Type B pancreatic cell (in vitro differentiated cells): ENCODE measurements at regions not wholly inside any gene's neighbourhood (a gene's known extent, or its start where the extent isn't known, plus 50 kb on each side); places are given as distances from the start of the nearest gene placed in this dataset.
A peak's percentile ranks its signal among the peaks of the same experiment; 100 is the strongest.

Experiments
- DNase-seq: peaks from one replicate; pipeline ENCODE4 v3.0.0; 2021; ENCODE audit warnings: mixed read lengths; ENCODE audit not compliant: unreplicated experiment; ENCODE audit errors: extremely low spot score
- H3K27ac Mint-ChIP-seq: 2 replicates; pipeline ENCODE4 v1.8.0; 2021; ENCODE audit warnings: mild to moderate bottlenecking, mixed read lengths
- H3K27me3 Mint-ChIP-seq: 2 replicates; pipeline ENCODE4 v1.8.0; 2021; ENCODE audit warnings: mixed read lengths
- H3K36me3 Mint-ChIP-seq: 2 replicates; pipeline ENCODE4 v1.8.0; 2021; ENCODE audit warnings: mixed read lengths
- H3K4me1 Mint-ChIP-seq: one replicate; pipeline ENCODE4 v1.8.0; 2021; ENCODE audit warnings: mixed read lengths; ENCODE audit not compliant: unreplicated experiment
- H3K4me3 Mint-ChIP-seq: 2 replicates; pipeline ENCODE4 v1.8.0; 2021; ENCODE audit warnings: mild to moderate bottlenecking, mixed read lengths
- H3K9me3 Mint-ChIP-seq: 2 replicates; pipeline ENCODE4 v1.8.0; 2021; ENCODE audit warnings: mixed read lengths
- TF ChIP-seq, protein P1 (sequence below): fragments of 200-600 bp; sonication (generic); conservative IDR thresholded peaks from 2 replicates; pipeline ENCODE4 v1.5.0; 2021; ENCODE audit warnings: antibody characterized with exemption, mild to moderate bottlenecking

GRCh38 chr9:18058564-18059442, 415.1 kb upstream of the ADAMTSL1 start:
- Mint-ChIP-seq H3K27ac (peak overlapping the region; percentile 21), H3K27me3 (no peaks in the 10 kb centered on the region), H3K9me3 (no peaks in the 10 kb centered on the region), H3K4me1 (peaks cover 9% of the 10 kb centered on the region), H3K4me3 (no peak overlapping the region), H3K36me3 (no peaks in the 10 kb centered on the region)
- DNase-seq = no peak
- TF ChIP-seq, protein P1, sequence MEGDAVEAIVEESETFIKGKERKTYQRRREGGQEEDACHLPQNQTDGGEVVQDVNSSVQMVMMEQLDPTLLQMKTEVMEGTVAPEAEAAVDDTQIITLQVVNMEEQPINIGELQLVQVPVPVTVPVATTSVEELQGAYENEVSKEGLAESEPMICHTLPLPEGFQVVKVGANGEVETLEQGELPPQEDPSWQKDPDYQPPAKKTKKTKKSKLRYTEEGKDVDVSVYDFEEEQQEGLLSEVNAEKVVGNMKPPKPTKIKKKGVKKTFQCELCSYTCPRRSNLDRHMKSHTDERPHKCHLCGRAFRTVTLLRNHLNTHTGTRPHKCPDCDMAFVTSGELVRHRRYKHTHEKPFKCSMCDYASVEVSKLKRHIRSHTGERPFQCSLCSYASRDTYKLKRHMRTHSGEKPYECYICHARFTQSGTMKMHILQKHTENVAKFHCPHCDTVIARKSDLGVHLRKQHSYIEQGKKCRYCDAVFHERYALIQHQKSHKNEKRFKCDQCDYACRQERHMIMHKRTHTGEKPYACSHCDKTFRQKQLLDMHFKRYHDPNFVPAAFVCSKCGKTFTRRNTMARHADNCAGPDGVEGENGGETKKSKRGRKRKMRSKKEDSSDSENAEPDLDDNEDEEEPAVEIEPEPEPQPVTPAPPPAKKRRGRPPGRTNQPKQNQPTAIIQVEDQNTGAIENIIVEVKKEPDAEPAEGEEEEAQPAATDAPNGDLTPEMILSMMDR = no peak

- Mint-ChIP-seq H3K4me3 (no peak overlapping the region), H3K4me1 (peaks cover 9% of the 10 kb centered on the region), H3K9me3 (no peaks in the 10 kb centered on the region), H3K27ac (no peak overlapping the region), H3K27me3 (no peaks in the 10 kb centered on the region), H3K36me3 (no peaks in the 10 kb centered on the region)
- DNase-seq = no peak
- TF ChIP-seq, protein P1 = no peak
Measured at GRCh38 chr9:18059447-18059846, 414.5 kb upstream of the ADAMTSL1 start.

DNA sequence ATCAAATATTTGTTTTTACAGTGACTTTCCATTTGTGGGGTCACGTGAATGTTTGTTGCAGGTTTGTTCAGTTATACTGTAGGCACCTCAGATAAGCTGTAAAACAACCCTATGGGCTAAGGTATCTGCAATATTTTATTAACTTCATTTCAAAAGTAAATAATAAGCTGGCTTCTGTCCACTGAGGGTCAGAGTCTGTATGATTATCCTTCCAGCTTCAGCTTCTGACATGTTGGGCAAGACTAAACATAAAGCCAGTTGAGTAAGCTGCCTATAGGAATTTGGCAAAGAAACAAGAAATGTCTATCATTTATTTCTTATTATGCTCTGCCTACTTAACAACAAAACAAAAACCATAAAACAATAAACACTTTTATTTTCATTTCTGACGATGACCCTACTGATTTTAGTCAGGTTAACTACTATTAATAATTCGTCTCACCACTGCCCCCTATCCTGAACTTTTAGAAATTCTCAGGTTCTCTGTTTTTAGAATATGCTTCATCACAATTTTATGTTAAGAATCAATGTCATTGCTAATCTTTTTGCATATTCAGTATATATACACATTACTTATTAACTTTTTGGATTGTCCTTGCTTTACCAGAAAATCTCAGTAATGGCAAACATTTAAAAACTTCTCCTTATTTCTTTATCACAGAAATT, 413.6 kb upstream of the ADAMTSL1 start:
- H3K4me1 Mint-ChIP-seq = peaks cover 5% of the 10 kb centered on the region
- no peak for DNase-seq
- no peak overlapping the region for H3K27ac Mint-ChIP-seq
- no peaks in the 10 kb centered on the region for H3K9me3 Mint-ChIP-seq
- H3K4me3 Mint-ChIP-seq = no peak overlapping the region
- no peaks in the 10 kb centered on the region for H3K27me3 Mint-ChIP-seq
- H3K36me3 Mint-ChIP-seq = no peaks in the 10 kb centered on the region
- TF ChIP-seq, protein P1 = peak; percentile 62

DNA sequence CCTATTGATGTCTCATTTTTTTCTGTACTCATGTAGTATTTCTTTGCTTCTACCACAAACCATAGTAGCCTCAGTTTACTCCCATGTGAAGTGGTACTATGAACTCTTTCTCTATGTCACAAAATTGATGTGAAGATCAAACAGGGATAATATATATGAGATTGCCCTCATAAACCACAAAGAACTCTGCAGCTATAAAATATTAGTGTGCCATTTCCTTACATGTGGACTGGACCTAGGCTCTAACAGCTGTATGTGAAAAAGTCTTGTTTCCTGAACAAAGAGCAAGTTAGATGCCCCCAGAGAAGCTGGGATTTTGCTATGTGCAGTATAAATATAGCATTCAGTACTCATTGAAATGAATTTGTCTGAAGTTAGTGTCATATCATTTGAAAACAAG, 412.6 kb upstream of the ADAMTSL1 start:
- no peak for DNase-seq
- TF ChIP-seq, protein P1 = no peak
- no peaks in the 10 kb centered on the region for H3K9me3 Mint-ChIP-seq
- H3K4me3 Mint-ChIP-seq = no peak overlapping the region
- H3K27ac Mint-ChIP-seq = no peak overlapping the region
- peaks cover 1% of the 10 kb centered on the region for H3K4me1 Mint-ChIP-seq
- H3K36me3 Mint-ChIP-seq = no peaks in the 10 kb centered on the region
- no peaks in the 10 kb centered on the region for H3K27me3 Mint-ChIP-seq

DNA sequence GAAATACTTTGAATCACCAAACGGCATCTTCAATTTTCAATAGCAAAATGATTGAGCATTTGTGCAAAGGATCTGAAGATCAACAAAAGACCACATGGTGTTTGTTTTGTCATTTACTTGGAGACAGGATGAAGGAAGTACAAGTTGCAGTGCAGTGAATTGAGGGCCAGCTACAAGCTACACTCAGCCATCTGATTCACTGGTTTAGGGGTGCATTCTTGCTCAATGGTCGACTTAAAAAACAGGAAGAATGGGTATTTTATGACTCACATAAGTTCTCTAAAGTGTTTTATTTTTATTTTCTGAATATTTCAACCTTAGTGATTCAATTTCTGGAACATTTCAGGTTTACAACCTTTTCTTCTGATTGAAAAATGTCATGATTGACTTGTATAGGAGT, 412.1 kb upstream of the ADAMTSL1 start:
- TF ChIP-seq, protein P1 = no peak
- no peaks in the 10 kb centered on the region for H3K27me3 Mint-ChIP-seq

More for the DNA sequence above, 412.1 kb upstream of the ADAMTSL1 start:
- no peak overlapping the region for H3K4me3 Mint-ChIP-seq
- H3K27ac Mint-ChIP-seq = no peak overlapping the region
- no peaks in the 10 kb centered on the region for H3K36me3 Mint-ChIP-seq
- no peaks in the 10 kb centered on the region for H3K9me3 Mint-ChIP-seq
- H3K4me1 Mint-ChIP-seq = no peaks in the 10 kb centered on the region
- DNase-seq = no peak
